Prostate gland (tissue), 1 donor: ENCODE measurements at regions not wholly inside any gene's neighbourhood (a gene's known extent, or its start where the extent isn't known, plus 50 kb on each side); places are given as distances from the start of the nearest gene placed in this dataset.

Experiments used
- POLR2A ChIP-seq: fragments of 450-650 bp; IDR thresholded peaks from one replicate; pipeline ENCODE4 v1.6.1; 2016; ENCODE audit warnings: antibody characterized with exemption, mild to moderate bottlenecking
- POLR2AphosphoS5 ChIP-seq: sonication (generic); formaldehyde crosslinking; IDR thresholded peaks from one replicate; pipeline ENCODE4 v1.6.1; 2017; ENCODE audit warnings: antibody characterized with exemption

DNA sequence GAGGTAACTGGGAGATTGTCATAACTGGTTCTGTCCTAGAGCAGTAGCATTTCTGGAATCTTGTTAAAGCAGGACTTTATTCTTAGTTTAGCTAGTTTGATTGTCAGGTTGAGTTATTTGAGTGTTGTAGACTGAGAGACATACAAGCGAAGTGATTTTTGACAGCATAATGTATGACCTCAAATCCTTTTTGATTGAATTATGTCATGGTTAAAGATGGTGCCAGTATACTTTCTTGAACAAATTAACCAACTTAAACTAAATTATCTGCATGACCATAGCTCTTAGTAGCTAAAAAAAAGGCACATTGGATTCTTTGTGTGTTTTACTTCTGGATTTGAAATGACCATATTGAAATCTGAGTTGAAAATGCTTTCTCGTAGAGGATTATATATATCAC is 626.6 kb downstream of the TMTC2 start:
- TF ChIP-seq POLR2AphosphoS5 (no peak), POLR2A (no peak)
